ENCODE measurements at regions not wholly inside any gene's neighbourhood (a gene's known extent, or its start where the extent isn't known, plus 50 kb on each side); places are given as distances from the start of the nearest gene placed in this dataset.

DNA sequence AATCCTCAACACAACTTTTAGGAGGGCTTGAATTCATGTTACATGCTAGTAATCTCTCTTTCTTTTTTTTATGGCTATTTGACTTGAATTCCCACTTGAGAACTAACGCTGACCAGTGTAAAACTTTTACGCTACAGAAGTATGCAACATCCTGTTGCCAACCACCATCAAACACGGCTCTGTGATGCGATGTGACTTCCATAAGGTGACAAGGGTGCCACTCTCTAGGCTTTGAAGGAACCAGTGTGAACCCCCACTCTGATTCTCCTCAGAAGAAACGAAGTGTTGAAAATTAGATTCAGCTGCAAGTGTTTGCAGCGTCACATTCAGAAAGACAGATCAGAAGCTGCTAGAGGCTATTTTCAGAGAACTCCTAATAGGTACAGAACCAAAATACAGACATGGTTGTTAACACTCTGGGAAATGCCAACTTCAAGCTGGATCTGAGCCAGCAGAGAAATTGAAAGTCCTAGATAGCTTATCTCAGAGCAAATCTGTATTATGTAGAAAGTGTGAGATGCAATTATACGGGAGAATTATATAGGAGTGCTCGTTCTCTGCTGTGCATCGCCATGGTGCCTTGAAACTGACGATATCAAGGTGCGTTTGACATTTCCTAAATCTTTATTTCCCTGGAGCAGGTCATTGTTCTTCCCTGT, 271.2 kb downstream of the LPIN1 start:
- TF ChIP-seq, protein P1, sequence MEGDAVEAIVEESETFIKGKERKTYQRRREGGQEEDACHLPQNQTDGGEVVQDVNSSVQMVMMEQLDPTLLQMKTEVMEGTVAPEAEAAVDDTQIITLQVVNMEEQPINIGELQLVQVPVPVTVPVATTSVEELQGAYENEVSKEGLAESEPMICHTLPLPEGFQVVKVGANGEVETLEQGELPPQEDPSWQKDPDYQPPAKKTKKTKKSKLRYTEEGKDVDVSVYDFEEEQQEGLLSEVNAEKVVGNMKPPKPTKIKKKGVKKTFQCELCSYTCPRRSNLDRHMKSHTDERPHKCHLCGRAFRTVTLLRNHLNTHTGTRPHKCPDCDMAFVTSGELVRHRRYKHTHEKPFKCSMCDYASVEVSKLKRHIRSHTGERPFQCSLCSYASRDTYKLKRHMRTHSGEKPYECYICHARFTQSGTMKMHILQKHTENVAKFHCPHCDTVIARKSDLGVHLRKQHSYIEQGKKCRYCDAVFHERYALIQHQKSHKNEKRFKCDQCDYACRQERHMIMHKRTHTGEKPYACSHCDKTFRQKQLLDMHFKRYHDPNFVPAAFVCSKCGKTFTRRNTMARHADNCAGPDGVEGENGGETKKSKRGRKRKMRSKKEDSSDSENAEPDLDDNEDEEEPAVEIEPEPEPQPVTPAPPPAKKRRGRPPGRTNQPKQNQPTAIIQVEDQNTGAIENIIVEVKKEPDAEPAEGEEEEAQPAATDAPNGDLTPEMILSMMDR (conservative IDR thresholded peaks at IDR 0.05), result no peak
- no peak for TF ChIP-seq EZH2 (IDR thresholded peaks at IDR 0.05; ENCODE audit: low read depth)
